ENCODE measurements at regions not wholly inside any gene's neighbourhood (a gene's known extent, or its start where the extent isn't known, plus 50 kb on each side); places are given as distances from the start of the nearest gene placed in this dataset.

- Histone ChIP-seq H3K4ac (ENCODE audit: low read depth, low read length) (no peak overlapping the region), H3K23ac (ENCODE audit: low read depth, low read length) (no peak overlapping the region), H3K9ac (ENCODE audit: low read depth, low read length) (no peak overlapping the region), H2AK5ac (ENCODE audit: low read depth, low read length) (no peak overlapping the region), H3K36me3 (ENCODE audit: control insufficient read depth, insufficient read depth, low read length) (no peaks in the 10 kb centered on the region), H3K9me1 (ENCODE audit: insufficient read depth, low read length) (no peaks in the 10 kb centered on the region), H3K9me3 (ENCODE audit: control insufficient read depth, insufficient read depth, low read length) (no peaks in the 10 kb centered on the region; the same call in 1 of the 2 replicates), H2BK5ac (ENCODE audit: low read depth, low read length, poor library complexity, severe bottlenecking) (no peak overlapping the region), H2BK120ac (ENCODE audit: low read depth, low read length) (no peak overlapping the region), H3K56ac (ENCODE audit: extremely low read depth, insufficient read depth, low read length) (no peak overlapping the region), H3K27me3 (ENCODE audit: control insufficient read depth, insufficient read depth, low read length) (no peaks in the 10 kb centered on the region), H3K4me2 (ENCODE audit: low read depth, low read length) (no peak overlapping the region), H3K18ac (ENCODE audit: low read depth, low read length) (no peak overlapping the region), H4K91ac (ENCODE audit: insufficient read depth, low read depth, low read length) (no peak overlapping the region), H3K27ac (ENCODE audit: insufficient read depth, low read length) (no peak overlapping the region), H2BK20ac (ENCODE audit: low read depth, low read length) (no peak overlapping the region), H2AFZ (replicated peaks; ENCODE audit: low read length, poor library complexity) (no peak overlapping the region), H2BK15ac (ENCODE audit: low read depth, low read length) (no peak overlapping the region), H4K20me1 (ENCODE audit: insufficient read depth, low read length) (no peaks in the 10 kb centered on the region), H4K5ac (ENCODE audit: low read depth, low read length) (no peak overlapping the region), H3K79me1 (ENCODE audit: low read depth in 1 of 2, low read length in 2 of 2) (no peaks in the 10 kb centered on the region), H4K8ac (ENCODE audit: low read depth in 2 of 2, low read length in 2 of 2) (no peak overlapping the region), H2AK9ac (replicated peaks; ENCODE audit: low read depth, low read length, poor library complexity) (no peak overlapping the region), H3K4me3 (ENCODE audit: insufficient read depth, low read depth, low read length) (no peak overlapping the region), H3K4me1 (ENCODE audit: control insufficient read depth, insufficient read depth, low read length) (no peaks in the 10 kb centered on the region), H3K14ac (replicated peaks; ENCODE audit: low read depth, low read length) (no peak overlapping the region)
- no peak for DNase-seq
- intact Hi-C loops (cut with micrococcal nuclease) (no loop called here), dilution Hi-C loops (cut with HindIII; ENCODE audit: low sequenced_read_pairs, unreplicated experiment) (no loop called here), in situ Hi-C loops (cut with MboI; ENCODE audit: low sequenced_read_pairs) (no loop called here)
- no peak for TF ChIP-seq MAZ (IDR thresholded peaks at IDR 0.05; ENCODE audit: borderline replicate concordance, low read depth, low read length)
- no peak for TF ChIP-seq MAFK (IDR thresholded peaks at IDR 0.05; ENCODE audit: low read depth, low read length)
- no CpG with 5 or more reads among the region's 1 CpG for WGBS, 2 experiments (ENCODE audit: extremely low coverage in 2 of 2, insufficient read length in 1 of 2)
- ATAC-seq (ENCODE audit: low read depth), result no peak
- ChIA-PET POLR2A (ENCODE audit: unreplicated experiment) (no interaction called here), CTCF (no interaction called here)
- no TSS peak for BruUV-seq (replicated peaks)
Measured at GRCh38 chr1:102640872-102641271, 467.4 kb downstream of the COL11A1 start.
